ENCODE measurements at regions not wholly inside any gene's neighbourhood (a gene's known extent, or its start where the extent isn't known, plus 50 kb on each side); places are given as distances from the start of the nearest gene placed in this dataset.

- Histone ChIP-seq H2BK20ac (ENCODE audit: low read length) (no peak overlapping the region), H2AFZ (ENCODE audit: low read length) (no peak overlapping the region), H3K36me3 (ENCODE audit: control insufficient read depth in 2 of 4, insufficient read depth in 4 of 4, low read length in 3 of 4) (no peaks in the 10 kb centered on the region), H4K8ac (ENCODE audit: extremely low read depth, insufficient read depth, low read length) (no peak overlapping the region), H3K4me1 (replicated peaks in 1 of 4; ENCODE audit: control insufficient read depth in 3 of 4, insufficient read depth in 4 of 4, low read length in 3 of 4) (no peaks in the 10 kb centered on the region), H4K5ac (ENCODE audit: insufficient read length, low read depth, low read length) (no peak overlapping the region), H3K4me2 (ENCODE audit: insufficient read depth in 1 of 2, low read depth in 2 of 2, low read length in 2 of 2) (no peak overlapping the region), H2BK120ac (replicated peaks; ENCODE audit: low read depth, low read length) (no peak overlapping the region), H3K27me3 (replicated peaks in 1 of 4; ENCODE audit: control insufficient read depth in 3 of 4, extremely low read depth in 1 of 4, insufficient read depth in 3 of 4, low read length in 3 of 4) (no peaks in the 10 kb centered on the region), H3K27ac (ENCODE audit: low read depth, low read length) (no peak overlapping the region), H2BK12ac (ENCODE audit: low read depth, low read length) (no peak overlapping the region), H4K91ac (replicated peaks; ENCODE audit: insufficient read length, low read length) (no peak overlapping the region), H2BK15ac (ENCODE audit: low read length) (no peak overlapping the region), H2AK5ac (ENCODE audit: low read depth, low read length) (no peak overlapping the region), H4K20me1 (replicated peaks in 1 of 2; ENCODE audit: control insufficient read depth in 1 of 2, insufficient read depth in 2 of 2, low read length in 2 of 2) (no peaks in the 10 kb centered on the region), H2BK5ac (ENCODE audit: low read depth, low read length) (no peak overlapping the region), H3K9ac (replicated peaks in 1 of 4; ENCODE audit: extremely low read depth in 1 of 4, low read depth in 3 of 4, low read length in 3 of 4) (no peak overlapping the region), H3K79me1 (ENCODE audit: low read depth, low read length) (no peaks in the 10 kb centered on the region), H3K18ac (ENCODE audit: extremely low read depth, low read length) (no peak overlapping the region), H3K14ac (ENCODE audit: insufficient read length) (no peak overlapping the region), H3K23ac (ENCODE audit: insufficient read length) (no peak overlapping the region), H3K56ac (replicated peaks; ENCODE audit: insufficient read length, low read depth, low read length) (no peak overlapping the region), H3K4ac (replicated peaks; ENCODE audit: insufficient read length, low read depth, low read length) (no peak overlapping the region), H3K23me2 (ENCODE audit: low read depth, low read length) (no peaks in the 10 kb centered on the region), H3K79me2 (ENCODE audit: control insufficient read depth in 1 of 2, insufficient read depth in 2 of 2, low read length in 2 of 2) (no peaks in the 10 kb centered on the region), H3K4me3 (ENCODE audit: extremely low read depth in 1 of 4, insufficient read depth in 2 of 4, low read depth in 3 of 4, low read length in 4 of 4) (no peak overlapping the region), H3K9me3 (ENCODE audit: insufficient read depth in 2 of 2, low read depth in 1 of 2, low read length in 1 of 2) (no peaks in the 10 kb centered on the region)
- 87% methylated on average over 5 of the region's 5 CpGs; no CpG with 5 or more reads in 1 of the 2 experiments for WGBS, 2 experiments (ENCODE audit: extremely low coverage in 1 of 2, insufficient coverage in 1 of 2, insufficient read length in 1 of 2, insufficient replicate concordance in 2 of 2, low coverage in 1 of 2, low lambda C conversion rate in 2 of 2, missing lambda C conversion rate in 1 of 2)
- POLR2A ChIA-PET (ENCODE audit: partially characterized antibody), result no interaction called here
- FAIRE-seq, result no peak
- CTCF ChIA-PET (ENCODE audit: partially characterized antibody), result interaction anchor here (0.7 to 1.4 kb wide), 3 partner anchors 9 to 337 kb away, joined by 3 to 4 read pairs (median 3); no protein-coding TSS in a partner anchor
- no peak for DNase-seq (ENCODE audit: low read depth in 1 of 2, low spot score in 2 of 2)
- TF ChIP-seq TAF7 (optimal IDR thresholded peaks at IDR 0.05; ENCODE audit: borderline replicate concordance, low read depth, low read length) (no peak), POLR2AphosphoS5 (IDR thresholded peaks at IDR 0.05; ENCODE audit: low read depth, low read length) (no peak), SP1 (IDR thresholded peaks at IDR 0.05; ENCODE audit: low read depth, low read length) (no peak), CREB1 (IDR thresholded peaks at IDR 0.05) (no peak), TAF1 (IDR thresholded peaks at IDR 0.05; ENCODE audit: low read depth, low read length) (no peak), BCL11A (IDR thresholded peaks at IDR 0.05; ENCODE audit: low read depth in 2 of 2, low read length in 2 of 2) (no peak), RNF2 (IDR thresholded peaks at IDR 0.05; ENCODE audit: borderline replicate concordance, low read depth, low read length, missing control alignments, poor library complexity, severe bottlenecking) (no peak), SRF (IDR thresholded peaks at IDR 0.05; ENCODE audit: low read depth, low read length) (no peak), GABPA (IDR thresholded peaks at IDR 0.05; ENCODE audit: borderline replicate concordance, insufficient read depth, low read length) (no peak), MAX (IDR thresholded peaks at IDR 0.05) (no peak), HDAC2 (IDR thresholded peaks at IDR 0.05; ENCODE audit: borderline replicate concordance in 1 of 2, low read depth in 2 of 2, low read length in 2 of 2) (no peak), EGR1 (IDR thresholded peaks at IDR 0.05; ENCODE audit: borderline replicate concordance, low read depth, low read length) (no peak), TEAD4 (IDR thresholded peaks at IDR 0.05; ENCODE audit: low read depth, low read length) (no peak)
Measured at GRCh38 chr1:55815745-55816455, 600.7 kb upstream of the USP24 start.
